Hepatocyte (in vitro differentiated cells): ENCODE measurements at regions not wholly inside any gene's neighbourhood (a gene's known extent, or its start where the extent isn't known, plus 50 kb on each side); places are given as distances from the start of the nearest gene placed in this dataset.

Experiments
- EZH2phosphoT487 ChIP-seq: fragments of 200-600 bp; sonication (generic); IDR thresholded peaks from one replicate; pipeline ENCODE4 v1.6.1; 2018; ENCODE audit warnings: antibody characterized with exemption, mild to moderate bottlenecking, low read depth, moderate library complexity; ENCODE audit not compliant: unreplicated experiment, severe bottlenecking
- TF ChIP-seq, protein P1 (sequence below): fragments of 200-600 bp; sonication (generic); IDR thresholded peaks from 2 replicates; pipeline ENCODE4 v1.5.1; 2016; ENCODE audit warnings: antibody characterized with exemption, mild to moderate bottlenecking; ENCODE audit not compliant: poor library complexity

DNA sequence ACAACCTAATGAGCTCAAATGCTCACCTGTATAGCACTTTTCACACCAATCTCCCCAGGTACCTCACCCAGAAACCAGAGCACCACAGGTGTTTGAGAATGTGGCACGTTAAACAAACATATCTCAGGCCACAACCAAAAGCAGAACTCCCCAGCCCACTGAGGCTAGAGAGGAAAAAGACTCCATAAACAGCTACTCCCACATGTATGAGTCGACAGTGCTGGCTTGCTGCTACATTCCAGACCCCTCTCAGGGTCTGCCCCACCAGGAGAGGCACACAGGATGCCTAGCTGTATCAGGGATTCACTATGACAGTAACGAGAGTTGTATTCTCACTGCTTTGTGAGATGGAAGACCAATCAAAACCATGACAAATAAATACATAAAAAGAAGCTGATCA lies 242.6 kb upstream of the ARID1B start:
- no peak for TF ChIP-seq EZH2phosphoT487
- TF ChIP-seq, protein P1, sequence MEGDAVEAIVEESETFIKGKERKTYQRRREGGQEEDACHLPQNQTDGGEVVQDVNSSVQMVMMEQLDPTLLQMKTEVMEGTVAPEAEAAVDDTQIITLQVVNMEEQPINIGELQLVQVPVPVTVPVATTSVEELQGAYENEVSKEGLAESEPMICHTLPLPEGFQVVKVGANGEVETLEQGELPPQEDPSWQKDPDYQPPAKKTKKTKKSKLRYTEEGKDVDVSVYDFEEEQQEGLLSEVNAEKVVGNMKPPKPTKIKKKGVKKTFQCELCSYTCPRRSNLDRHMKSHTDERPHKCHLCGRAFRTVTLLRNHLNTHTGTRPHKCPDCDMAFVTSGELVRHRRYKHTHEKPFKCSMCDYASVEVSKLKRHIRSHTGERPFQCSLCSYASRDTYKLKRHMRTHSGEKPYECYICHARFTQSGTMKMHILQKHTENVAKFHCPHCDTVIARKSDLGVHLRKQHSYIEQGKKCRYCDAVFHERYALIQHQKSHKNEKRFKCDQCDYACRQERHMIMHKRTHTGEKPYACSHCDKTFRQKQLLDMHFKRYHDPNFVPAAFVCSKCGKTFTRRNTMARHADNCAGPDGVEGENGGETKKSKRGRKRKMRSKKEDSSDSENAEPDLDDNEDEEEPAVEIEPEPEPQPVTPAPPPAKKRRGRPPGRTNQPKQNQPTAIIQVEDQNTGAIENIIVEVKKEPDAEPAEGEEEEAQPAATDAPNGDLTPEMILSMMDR, result no peak
